ENCODE measurements at regions not wholly inside any gene's neighbourhood (a gene's known extent, or its start where the extent isn't known, plus 50 kb on each side); places are given as distances from the start of the nearest gene placed in this dataset.

- no peak for DNase-seq (ENCODE audit: low read depth, low spot score)
Measured at GRCh38 chr6:17047889-17048288, 54.0 kb upstream of the STMND1 start.

DNA sequence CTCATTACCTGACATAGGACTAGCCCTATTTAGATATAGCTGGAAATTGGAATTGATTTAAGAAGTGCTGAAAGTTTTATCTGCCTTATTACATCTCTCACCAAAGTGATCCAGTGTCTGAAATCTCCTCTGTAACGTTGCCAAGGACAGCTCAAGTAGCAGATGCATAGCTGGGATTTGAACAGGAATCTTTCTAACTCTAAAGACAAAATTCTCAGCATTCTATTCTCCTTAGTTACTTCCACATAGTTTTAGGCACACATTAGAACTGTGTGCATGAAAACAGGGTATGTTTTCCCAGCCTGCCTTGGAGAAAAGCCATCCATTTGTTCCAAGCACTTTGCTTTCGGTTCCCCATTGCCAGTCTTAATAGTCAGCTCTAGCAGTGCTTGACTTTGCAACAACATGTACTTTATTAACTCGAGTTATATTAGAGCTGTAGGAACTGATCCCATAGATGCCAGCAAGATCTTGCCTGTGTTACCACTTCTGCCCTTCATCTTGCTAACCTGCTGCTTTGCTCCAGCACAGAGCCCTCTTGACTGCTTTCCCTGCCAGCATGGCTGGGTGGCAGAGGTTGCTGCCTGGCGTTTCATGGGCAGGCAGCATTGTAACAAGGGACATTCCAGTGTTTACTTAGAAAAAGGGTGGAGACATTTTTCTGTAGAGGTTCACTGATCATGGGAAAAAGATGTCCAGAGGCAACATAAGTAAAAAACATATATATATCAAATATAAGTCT, 56.1 kb upstream of the STMND1 start:
- peak; percentile 47 for DNase-seq (ENCODE audit: low read depth, low spot score)

GRCh38 chr6:17043148-17043522, 58.7 kb upstream of the STMND1 start:
- no peak for DNase-seq (ENCODE audit: low read depth, low spot score)

- DNase-seq (ENCODE audit: low read depth, low spot score): peak; percentile 83
Measured at GRCh38 chr6:17042422-17043147, 59.3 kb upstream of the STMND1 start.

GRCh38 chr6:17039266-17039665, 62.6 kb upstream of the STMND1 start:
- no peak for DNase-seq (ENCODE audit: low read depth, low spot score)

- no peak for DNase-seq (ENCODE audit: low read depth, low spot score)
Measured at GRCh38 chr6:17038316-17038715, 63.5 kb upstream of the STMND1 start.

DNA sequence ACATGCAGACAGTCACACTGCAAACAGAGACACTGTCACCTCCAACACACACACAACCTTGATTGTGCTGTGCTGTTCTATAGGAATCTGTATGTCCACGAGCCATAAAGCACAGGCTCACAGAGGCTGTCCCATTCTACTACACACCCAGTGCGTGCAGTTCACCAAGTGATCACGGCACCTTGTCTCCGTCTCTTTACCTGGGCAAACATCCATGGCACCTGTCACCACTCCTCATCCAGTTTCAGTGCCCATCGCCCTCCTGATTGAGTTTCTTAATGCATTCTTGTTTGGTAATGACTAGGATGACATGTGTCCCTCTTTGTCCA, 65.8 kb upstream of the STMND1 start:
- DNase-seq (ENCODE audit: low read depth, low spot score): no peak

DNA sequence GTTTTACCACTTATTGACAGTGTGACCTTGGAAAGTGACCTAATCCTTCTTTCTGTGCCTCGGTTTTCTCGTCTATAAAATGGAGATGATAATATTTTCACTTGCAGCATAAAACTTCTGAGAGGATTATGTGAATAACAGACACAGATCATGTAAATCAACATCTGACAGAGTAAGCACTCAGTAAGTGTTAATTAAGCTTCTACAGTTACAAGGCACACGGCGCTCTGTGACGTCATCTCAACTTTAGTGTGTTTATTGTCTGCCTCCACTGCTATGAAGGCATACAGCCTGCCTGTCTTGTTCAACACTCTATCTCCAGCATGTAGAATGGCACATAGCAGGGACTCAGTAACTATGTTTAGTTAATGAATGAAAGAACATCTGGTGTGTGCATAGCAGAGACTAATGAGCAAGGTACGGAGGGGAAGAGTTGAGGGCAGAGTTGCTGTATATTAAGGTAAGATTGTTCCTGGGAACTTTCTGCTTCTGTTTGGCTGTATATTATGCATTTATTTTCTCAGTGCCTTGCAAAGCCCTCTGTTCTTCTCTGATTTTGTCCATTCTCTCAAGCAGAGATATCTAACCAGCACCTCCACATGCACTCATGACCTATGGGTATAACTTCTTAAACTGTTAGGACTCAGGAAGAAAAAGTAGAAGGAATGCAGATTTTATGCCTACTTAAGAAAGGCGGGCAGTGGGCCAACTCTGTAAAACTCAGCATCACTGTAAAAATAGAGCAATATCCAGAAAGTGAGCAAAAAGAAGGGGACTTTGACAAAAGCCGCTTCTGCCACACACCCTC, 66.4 kb upstream of the STMND1 start:
- peak; percentile 20 for DNase-seq (ENCODE audit: low read depth, low spot score)

- DNase-seq (ENCODE audit: low read depth, low spot score): no peak
Measured at GRCh38 chr6:17033746-17034145, 68.1 kb upstream of the STMND1 start.

GRCh38 chr6:17032988-17033634, 68.7 kb upstream of the STMND1 start:
- peak; percentile 97 for DNase-seq (ENCODE audit: low read depth, low spot score)

DNA sequence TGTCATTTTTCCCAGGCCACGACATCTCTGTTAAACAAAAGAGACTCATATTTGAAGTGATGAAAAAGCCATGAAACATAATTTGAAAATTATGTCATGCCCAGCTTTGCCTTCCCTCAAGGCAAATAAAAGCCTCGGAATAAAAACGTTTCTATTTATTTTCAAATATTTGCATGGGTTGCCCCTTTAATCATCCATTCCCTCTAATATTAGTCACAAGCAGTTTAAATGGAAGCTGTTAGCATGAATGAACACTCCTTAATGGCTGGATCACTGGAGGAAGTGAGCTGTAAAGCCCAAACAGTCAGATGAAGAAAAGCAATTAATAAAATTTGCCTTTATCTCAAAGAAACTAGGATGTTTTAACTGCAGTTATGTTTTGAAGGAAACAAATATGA, 69.3 kb upstream of the STMND1 start:
- no peak for DNase-seq (ENCODE audit: low read depth, low spot score)

DNA sequence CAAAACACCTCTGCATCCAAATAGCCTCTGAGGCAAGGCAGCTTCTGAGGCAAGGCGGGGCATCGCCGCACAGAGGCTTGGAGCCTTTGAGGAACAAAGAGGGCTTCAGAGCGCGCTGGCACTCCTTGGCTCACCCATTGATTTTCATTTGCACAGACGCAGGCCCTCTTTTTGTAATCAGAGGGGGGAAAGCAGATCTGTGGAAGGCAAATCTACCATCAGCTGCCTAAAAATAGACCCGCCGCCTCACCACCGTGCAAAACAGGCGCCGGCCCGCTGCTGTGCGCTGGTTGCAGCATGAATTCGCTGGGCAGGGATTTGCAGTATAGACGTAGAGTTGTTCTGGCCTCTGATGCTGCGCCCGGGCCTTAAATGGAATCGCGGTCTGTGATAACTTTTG, 69.9 kb upstream of the STMND1 start:
- DNase-seq (ENCODE audit: low read depth, low spot score): peak; percentile 52

- DNase-seq (ENCODE audit: low read depth, low spot score): no peak
Measured at GRCh38 chr6:17027441-17027840, 74.4 kb upstream of the STMND1 start.

GRCh38 chr6:17022604-17023003, 79.2 kb upstream of the STMND1 start:
- DNase-seq (ENCODE audit: low read depth, low spot score): no peak

GRCh38 chr6:17021539-17021889, 80.3 kb upstream of the STMND1 start:
- peak; percentile 9 for DNase-seq (ENCODE audit: low read depth, low spot score)

DNA sequence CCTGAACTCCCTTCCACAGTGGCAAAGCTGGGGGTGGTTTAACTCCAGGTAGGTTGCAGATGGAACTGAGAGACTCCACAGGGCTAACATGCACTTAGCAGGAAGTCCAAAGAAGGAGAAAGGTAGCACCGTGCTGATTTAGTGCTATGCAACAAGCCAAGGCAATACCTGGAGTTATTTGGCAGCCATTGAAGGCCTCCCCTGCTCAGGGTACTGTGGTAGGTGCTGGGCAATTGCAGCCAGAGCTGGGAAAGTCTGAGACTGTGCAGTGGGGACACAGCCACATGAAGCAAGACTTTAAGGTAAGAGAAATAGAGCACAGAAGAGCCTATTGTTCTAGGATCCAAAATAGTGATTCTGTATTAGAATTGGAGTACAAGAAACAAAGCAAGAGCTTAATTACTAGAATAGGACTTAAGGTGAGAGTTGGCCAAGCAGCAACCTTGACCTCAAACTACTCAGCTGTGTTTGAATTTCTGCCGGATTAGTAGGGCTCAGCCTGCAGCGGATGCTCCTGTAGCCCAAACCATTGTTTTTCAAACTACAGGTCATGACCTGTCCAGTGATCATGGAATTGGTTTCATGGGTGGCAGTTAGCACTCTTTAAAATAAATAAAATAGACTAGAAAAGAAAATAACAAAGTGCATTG, 80.8 kb upstream of the STMND1 start:
- DNase-seq (ENCODE audit: low read depth, low spot score): no peak

DNA sequence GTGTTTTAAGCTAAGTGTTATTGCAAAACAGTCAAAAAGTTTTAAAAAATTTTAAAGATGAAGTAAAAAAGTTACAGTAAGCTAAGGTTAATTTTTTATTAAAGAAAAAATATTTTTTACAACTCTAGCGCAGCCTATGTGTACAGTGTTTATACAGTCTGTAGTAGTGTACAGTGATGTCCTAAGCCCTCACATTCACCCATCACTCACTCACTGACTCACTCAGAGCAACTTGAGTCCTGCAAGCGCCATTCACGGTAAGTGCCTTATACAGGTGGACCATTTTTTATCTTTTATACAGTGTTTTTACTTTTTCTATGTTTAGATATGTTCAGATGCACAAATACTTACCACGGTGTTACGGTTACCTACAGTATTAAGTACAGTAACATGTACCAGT, 83.4 kb upstream of the STMND1 start:
- no peak for DNase-seq (ENCODE audit: low read depth, low spot score)

DNA sequence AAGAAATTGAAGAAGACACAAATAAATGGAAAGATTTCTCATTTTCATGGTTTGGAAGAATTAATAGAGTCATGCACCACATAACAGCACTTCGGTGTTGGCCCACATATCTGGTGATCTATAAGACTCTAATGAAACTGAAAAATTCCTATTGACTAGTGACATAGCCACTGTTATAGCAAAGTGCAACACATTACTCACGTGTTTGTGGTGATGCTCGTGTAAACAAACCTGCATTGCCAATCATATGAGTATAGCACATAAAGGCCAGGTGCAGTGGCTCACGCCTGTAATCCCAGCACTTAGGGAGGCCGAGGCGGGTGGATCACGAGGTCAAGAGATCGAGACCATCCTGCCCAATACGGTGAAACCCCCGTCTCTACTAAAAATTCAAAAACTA, 84.4 kb upstream of the STMND1 start:
- no peak for DNase-seq (ENCODE audit: low read depth, low spot score)

- DNase-seq (ENCODE audit: low read depth, low spot score): peak; percentile 21
Measured at GRCh38 chr6:17015551-17016381, 86.1 kb upstream of the STMND1 start.

GRCh38 chr6:17015144-17015543, 86.7 kb upstream of the STMND1 start:
- DNase-seq (ENCODE audit: low read depth, low spot score): peak; percentile 81

- DNase-seq (ENCODE audit: low read depth, low spot score): peak; percentile 55
Measured at GRCh38 chr6:17013701-17014100, 88.1 kb upstream of the STMND1 start.
